Activated CD4-positive, alpha-beta T cell treated with anti-CD3 and anti-CD28 coated beads, Interleukin-2, Interleukin-4, amounts not matched to agents 100 ng/mL and 50 ng/mL, durations not matched to agents 16 hours and 8 hours (primary cell): ENCODE measurements at regions not wholly inside any gene's neighbourhood (a gene's known extent, or its start where the extent isn't known, plus 50 kb on each side); places are given as distances from the start of the nearest gene placed in this dataset.

ENCODE experiments used
- DNase-seq: peaks from one replicate; pipeline ENCODE4 v3.0.0-alpha.2; 2020; ENCODE audit warnings: low spot score

GRCh38 chrX:20373063-20373462 is 106.4 kb upstream of the RPS6KA3 start:
- DNase-seq = no peak

GRCh38 chrX:20372533-20372932 is 105.8 kb upstream of the RPS6KA3 start:
- DNase-seq = no peak

- DNase-seq = no peak
Measured at GRCh38 chrX:20369468-20369867, 102.8 kb upstream of the RPS6KA3 start.

GRCh38 chrX:20364238-20364637 is 97.5 kb upstream of the RPS6KA3 start:
- no peak for DNase-seq

- DNase-seq = no peak
Measured at GRCh38 chrX:20363275-20363674, 96.6 kb upstream of the RPS6KA3 start.

- DNase-seq = no peak
Measured at GRCh38 chrX:20362268-20363267, 95.9 kb upstream of the RPS6KA3 start.

GRCh38 chrX:20361890-20362262 is 95.2 kb upstream of the RPS6KA3 start:
- no peak for DNase-seq

GRCh38 chrX:20361081-20361889 is 94.6 kb upstream of the RPS6KA3 start:
- DNase-seq = no peak

GRCh38 chrX:20355187-20355586 is 88.5 kb upstream of the RPS6KA3 start:
- no peak for DNase-seq

- DNase-seq = peak; percentile 25
Measured at GRCh38 chrX:20354505-20354904, 87.8 kb upstream of the RPS6KA3 start.

- DNase-seq = peak; percentile 54
Measured at GRCh38 chrX:20352935-20353336, 86.2 kb upstream of the RPS6KA3 start.

GRCh38 chrX:20352504-20352903 is 85.8 kb upstream of the RPS6KA3 start:
- peak; percentile 37 for DNase-seq

GRCh38 chrX:20350596-20350995 is 83.9 kb upstream of the RPS6KA3 start:
- no peak for DNase-seq

GRCh38 chrX:20348139-20348538 is 81.4 kb upstream of the RPS6KA3 start:
- DNase-seq = no peak

GRCh38 chrX:20347481-20347880 is 80.8 kb upstream of the RPS6KA3 start:
- no peak for DNase-seq

GRCh38 chrX:20333672-20334071 is 67.0 kb upstream of the RPS6KA3 start:
- DNase-seq = no peak

GRCh38 chrX:20330545-20330944 is 63.8 kb upstream of the RPS6KA3 start:
- DNase-seq = no peak

- no peak for DNase-seq
Measured at GRCh38 chrX:20329435-20329834, 62.7 kb upstream of the RPS6KA3 start.

- no peak for DNase-seq
Measured at GRCh38 chrX:20325786-20326388, 59.2 kb upstream of the RPS6KA3 start.

- DNase-seq = no peak
Measured at GRCh38 chrX:20322887-20323286, 56.2 kb upstream of the RPS6KA3 start.

- DNase-seq = no peak
Measured at GRCh38 chrX:20320461-20321159, 53.9 kb upstream of the RPS6KA3 start.

- DNase-seq = no peak
Measured at GRCh38 chrX:20319054-20319453, 52.3 kb upstream of the RPS6KA3 start.
